ENCODE measurements at regions not wholly inside any gene's neighbourhood (a gene's known extent, or its start where the extent isn't known, plus 50 kb on each side); places are given as distances from the start of the nearest gene placed in this dataset.

DNA sequence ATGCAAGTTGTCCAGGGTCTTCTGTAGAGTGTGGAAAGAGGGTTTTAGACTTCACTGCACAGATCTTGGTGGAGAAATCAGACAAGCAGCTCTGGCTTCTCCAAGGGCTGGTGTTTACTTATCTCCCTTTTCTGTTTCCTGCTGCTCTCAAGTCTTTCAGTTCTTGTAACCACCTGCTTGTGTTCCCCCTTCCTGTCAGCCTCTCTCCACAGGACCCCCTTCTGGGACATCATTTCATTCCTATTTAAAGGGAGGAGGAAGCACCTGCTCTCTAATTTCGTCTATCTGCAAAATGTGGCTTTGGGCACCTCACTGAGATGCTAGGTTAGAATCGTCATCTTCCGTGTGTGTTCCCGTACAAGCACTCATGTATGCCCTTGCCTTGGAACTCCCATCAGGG, 636.2 kb downstream of the MTRR start:
- H3K4me3 ChIP-seq (ENCODE audit: low read depth, low read length) = no peak overlapping the region
- DNase-seq (ENCODE audit: low read depth) = no peak
- TF ChIP-seq, protein P1, sequence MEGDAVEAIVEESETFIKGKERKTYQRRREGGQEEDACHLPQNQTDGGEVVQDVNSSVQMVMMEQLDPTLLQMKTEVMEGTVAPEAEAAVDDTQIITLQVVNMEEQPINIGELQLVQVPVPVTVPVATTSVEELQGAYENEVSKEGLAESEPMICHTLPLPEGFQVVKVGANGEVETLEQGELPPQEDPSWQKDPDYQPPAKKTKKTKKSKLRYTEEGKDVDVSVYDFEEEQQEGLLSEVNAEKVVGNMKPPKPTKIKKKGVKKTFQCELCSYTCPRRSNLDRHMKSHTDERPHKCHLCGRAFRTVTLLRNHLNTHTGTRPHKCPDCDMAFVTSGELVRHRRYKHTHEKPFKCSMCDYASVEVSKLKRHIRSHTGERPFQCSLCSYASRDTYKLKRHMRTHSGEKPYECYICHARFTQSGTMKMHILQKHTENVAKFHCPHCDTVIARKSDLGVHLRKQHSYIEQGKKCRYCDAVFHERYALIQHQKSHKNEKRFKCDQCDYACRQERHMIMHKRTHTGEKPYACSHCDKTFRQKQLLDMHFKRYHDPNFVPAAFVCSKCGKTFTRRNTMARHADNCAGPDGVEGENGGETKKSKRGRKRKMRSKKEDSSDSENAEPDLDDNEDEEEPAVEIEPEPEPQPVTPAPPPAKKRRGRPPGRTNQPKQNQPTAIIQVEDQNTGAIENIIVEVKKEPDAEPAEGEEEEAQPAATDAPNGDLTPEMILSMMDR (conservative IDR thresholded peaks at IDR 0.05; ENCODE audit: low read depth, low read length) = no peak

DNA sequence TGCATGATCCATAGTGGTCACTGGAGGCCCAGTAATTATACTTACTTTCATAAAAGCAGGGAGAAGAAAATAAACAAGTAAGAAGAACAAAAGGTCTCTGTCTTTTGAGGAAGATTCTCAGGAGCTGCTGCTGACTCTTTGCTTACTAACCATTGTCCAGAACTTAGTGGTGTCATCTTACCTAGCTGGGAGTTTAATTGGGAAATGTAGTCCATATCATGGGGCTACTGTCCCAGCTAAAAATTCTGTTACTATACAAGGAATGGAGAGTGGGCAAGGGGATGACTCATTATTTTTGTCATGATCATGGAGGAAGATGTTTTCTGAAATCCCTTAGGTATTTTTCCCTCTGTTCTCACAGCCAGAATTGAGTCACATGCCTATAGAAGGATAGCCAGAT, 639.3 kb downstream of the MTRR start:
- H3K4me3 ChIP-seq (ENCODE audit: low read depth, low read length) = no peak overlapping the region
- DNase-seq (ENCODE audit: low read depth) = peak; percentile 4
- TF ChIP-seq, protein P1 (conservative IDR thresholded peaks at IDR 0.05; ENCODE audit: low read depth, low read length) = no peak

DNA sequence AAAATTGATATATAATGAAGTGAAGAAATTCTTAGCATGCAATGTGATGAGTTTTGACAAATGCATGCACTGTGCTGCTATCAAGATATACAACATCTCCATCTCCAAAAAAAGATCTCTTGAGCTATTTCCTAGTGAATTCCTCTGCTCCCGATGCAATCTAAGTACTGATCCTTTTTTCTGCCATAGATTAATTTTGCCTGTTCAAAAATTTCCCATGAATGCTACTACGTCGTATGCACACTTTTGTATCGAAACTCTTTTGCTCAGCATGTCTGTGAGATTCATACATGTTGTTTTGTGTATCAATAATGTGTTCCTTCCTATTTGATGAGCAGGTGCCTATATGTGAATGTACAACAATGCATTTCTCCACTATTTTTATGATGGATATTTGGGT, 647.4 kb downstream of the MTRR start:
- H3K4me3 ChIP-seq (ENCODE audit: low read depth, low read length) = no peak overlapping the region
- no peak for DNase-seq (ENCODE audit: low read depth)
- TF ChIP-seq, protein P1 (conservative IDR thresholded peaks at IDR 0.05; ENCODE audit: low read depth, low read length) = no peak

DNA sequence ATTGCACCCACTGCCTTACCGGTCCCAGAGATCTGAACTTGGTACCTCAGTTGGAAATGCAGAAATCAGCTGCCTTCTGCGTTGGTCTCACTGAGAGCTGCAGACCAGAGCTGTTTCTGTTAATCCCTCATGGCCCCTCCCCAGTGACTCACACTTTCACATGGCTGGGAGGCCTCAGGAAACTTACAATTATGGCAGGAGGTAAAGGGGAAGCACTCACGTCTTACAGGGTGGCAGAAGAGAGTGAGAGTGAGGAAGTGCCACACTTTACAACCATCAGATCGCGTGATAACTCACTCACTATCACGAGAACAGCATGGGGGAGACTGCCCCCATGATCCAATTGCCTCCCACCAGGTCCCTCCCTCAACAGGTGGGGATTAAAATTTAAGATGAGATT, 648.5 kb downstream of the MTRR start:
- TF ChIP-seq, protein P1 (conservative IDR thresholded peaks at IDR 0.05; ENCODE audit: low read depth, low read length) = no peak
- DNase-seq (ENCODE audit: low read depth) = peak; percentile 23

DNA sequence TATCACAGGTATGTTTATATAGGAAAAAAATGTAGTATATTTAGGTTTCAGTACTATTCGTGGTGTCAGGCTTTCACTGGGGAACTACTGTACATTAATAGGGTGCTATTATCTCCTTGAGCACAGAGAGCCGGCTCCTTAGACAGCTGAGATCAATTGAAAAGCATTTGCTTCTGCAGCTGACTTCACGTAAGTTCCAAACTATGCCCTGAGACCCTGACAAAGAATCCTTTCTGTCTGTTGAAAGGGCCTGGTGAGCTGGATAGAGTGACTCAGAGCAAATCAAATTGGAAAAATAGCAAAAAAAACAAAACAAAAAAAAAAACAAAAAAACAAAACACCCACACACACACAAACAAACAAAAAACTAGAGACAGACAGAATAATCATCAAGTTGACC, 652.0 kb downstream of the MTRR start:
- TF ChIP-seq, protein P1 (conservative IDR thresholded peaks at IDR 0.05; ENCODE audit: low read depth, low read length) = no peak
- DNase-seq (ENCODE audit: low read depth) = no peak
- H3K4me3 ChIP-seq (ENCODE audit: low read depth, low read length) = no peak overlapping the region

More for the DNA sequence above, 648.5 kb downstream of the MTRR start:
- no peak overlapping the region for H3K4me3 ChIP-seq (ENCODE audit: low read depth, low read length)

DNA sequence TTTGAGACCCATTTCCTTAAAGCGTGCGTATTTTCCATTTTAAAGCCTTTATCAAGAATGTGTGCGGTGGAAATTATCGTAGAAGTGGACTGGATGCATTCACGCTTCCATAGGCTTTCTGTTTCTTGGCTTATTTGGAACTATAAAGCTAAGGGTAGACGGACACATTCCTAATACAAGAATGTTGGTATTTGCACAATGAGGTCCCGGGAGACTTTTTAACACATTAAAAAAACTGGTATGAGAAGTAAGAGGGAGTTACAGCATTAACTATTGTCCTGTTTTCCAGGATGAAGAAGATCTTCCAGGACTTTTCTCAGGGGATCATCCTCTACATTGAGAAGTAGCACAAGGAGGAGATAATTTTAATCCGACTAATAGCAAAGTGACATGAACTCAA, 653.0 kb downstream of the MTRR start:
- H3K4me3 ChIP-seq (ENCODE audit: low read depth, low read length) = no peak overlapping the region
- peak; percentile 3 for DNase-seq (ENCODE audit: low read depth)
- TF ChIP-seq, protein P1 (conservative IDR thresholded peaks at IDR 0.05; ENCODE audit: low read depth, low read length) = no peak

DNA sequence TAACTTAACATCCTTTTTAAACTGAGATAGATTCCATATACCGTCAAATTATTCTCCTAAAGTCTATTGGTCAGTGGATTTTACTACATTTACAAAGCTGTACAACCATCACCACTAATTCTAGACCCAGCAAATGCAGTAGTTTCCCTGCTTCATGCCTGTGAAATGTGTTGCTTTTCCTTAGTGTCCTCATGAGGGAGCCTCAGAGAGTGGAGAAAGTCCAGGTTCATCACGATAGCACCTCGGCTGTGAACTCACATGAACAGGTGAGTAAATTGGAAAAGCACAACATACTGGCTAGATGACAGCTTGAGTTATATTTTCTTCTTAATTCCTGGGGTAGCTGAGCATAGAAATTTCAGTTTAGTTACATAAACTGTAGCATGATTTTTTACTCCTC, 653.7 kb downstream of the MTRR start:
- no peak overlapping the region for H3K4me3 ChIP-seq (ENCODE audit: low read depth, low read length)
- DNase-seq (ENCODE audit: low read depth) = peak; percentile 3
- TF ChIP-seq, protein P1 (conservative IDR thresholded peaks at IDR 0.05; ENCODE audit: low read depth, low read length) = peak; percentile 16

Measured in choroid plexus epithelial cell (primary cell).